Activated CD4-positive, alpha-beta memory T cell treated with anti-CD3 and anti-CD28 coated beads, Interleukin-2, amount 10 ng/mL, durations not matched to agents 7 days and 5 days (primary cell): ENCODE measurements at regions not wholly inside any gene's neighbourhood (a gene's known extent, or its start where the extent isn't known, plus 50 kb on each side); places are given as distances from the start of the nearest gene placed in this dataset.

ENCODE experiments used
- CTCF ChIA-PET: fragments of 350-600 bp; sonication (Branson Sonifier 250); formaldehyde crosslinking; loops from one replicate; lab custom pipeline; 2021; ENCODE audit warnings: antibody characterized with exemption, inconsistent platforms; lab: Charles Lee
- POLR2A ChIA-PET: fragments of 350-600 bp; sonication (Branson Sonifier 250); formaldehyde crosslinking; loops from one replicate; lab custom pipeline; 2021; ENCODE audit warnings: antibody characterized with exemption; lab: Charles Lee
- DNase-seq: peaks from one replicate; pipeline ENCODE4 v3.0.0-alpha.2; 2020
- H3K27ac Mint-ChIP-seq: one replicate; pipeline ENCODE4 v1.8.0; 2021; ENCODE audit warnings: mild to moderate bottlenecking, mixed read lengths
- H3K27me3 Mint-ChIP-seq: one replicate; pipeline ENCODE4 v1.8.0; 2021; ENCODE audit warnings: mixed read lengths
- H3K36me3 Mint-ChIP-seq: one replicate; pipeline ENCODE4 v1.8.0; 2021; ENCODE audit warnings: low read depth, mixed read lengths
- H3K4me1 Mint-ChIP-seq: one replicate; pipeline ENCODE4 v1.8.0; 2021; ENCODE audit warnings: mixed read lengths
- H3K4me3 Mint-ChIP-seq: one replicate; pipeline ENCODE4 v1.8.0; 2021; ENCODE audit warnings: mild to moderate bottlenecking, mixed read lengths
- H3K9me3 Mint-ChIP-seq: one replicate; pipeline ENCODE4 v1.8.0; 2021; ENCODE audit warnings: mixed read lengths

DNA sequence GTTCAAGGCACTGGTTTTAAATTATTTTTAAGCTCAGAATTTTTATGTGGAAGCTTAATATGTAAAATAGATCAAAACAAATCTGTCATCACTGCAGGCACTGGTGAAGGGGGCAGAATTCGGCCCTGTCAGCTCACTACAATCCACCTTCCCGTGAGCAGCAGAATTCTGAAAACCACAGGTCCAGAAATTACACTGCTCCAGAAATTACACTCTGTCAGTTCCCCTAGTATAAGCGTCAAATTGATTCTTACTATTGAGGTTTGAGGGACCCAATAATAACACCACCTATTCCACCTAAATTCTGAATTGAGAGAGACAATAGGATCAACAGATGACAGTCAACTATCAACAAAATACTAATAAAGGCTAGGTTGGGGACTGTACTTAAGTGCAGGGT, 245.5 kb downstream of the PHLDA1 start:
- Mint-ChIP-seq H3K36me3 (peaks cover 3% of the 10 kb centered on the region), H3K27me3 (no peaks in the 10 kb centered on the region), H3K27ac (no peak overlapping the region), H3K4me3 (no peak overlapping the region), H3K9me3 (no peaks in the 10 kb centered on the region), H3K4me1 (peaks cover 15% of the 10 kb centered on the region)
- no peak for DNase-seq
- ChIA-PET CTCF (no interaction called here), POLR2A (no interaction called here)

DNA sequence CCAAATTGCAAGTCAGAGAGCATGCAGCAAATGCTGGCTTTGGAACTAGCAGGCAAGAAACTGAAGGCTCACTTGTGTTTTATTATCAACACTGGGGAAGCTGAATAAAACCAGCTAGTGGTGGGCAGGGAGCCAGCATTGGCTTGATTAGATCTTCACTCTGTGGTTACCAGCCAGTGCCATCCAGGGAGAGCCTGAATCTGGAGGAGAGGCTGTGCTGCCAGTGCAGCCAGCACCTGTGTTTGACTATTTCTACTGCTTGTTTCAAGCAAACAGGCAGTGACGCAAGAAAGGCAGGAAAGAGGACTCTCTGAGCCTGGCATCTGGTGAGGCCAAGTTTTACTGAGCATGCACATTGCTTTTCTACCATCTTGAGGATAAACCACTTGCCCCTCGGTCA, 247.0 kb downstream of the PHLDA1 start:
- peaks cover 3% of the 10 kb centered on the region for H3K36me3 Mint-ChIP-seq
- ChIA-PET CTCF (no interaction called here), POLR2A (no interaction called here)
- H3K4me3 Mint-ChIP-seq: no peak overlapping the region
- H3K4me1 Mint-ChIP-seq: peaks cover 11% of the 10 kb centered on the region
- H3K9me3 Mint-ChIP-seq: no peaks in the 10 kb centered on the region
- peaks cover 1% of the 10 kb centered on the region for H3K27me3 Mint-ChIP-seq
- no peak for DNase-seq
- no peak overlapping the region for H3K27ac Mint-ChIP-seq

DNA sequence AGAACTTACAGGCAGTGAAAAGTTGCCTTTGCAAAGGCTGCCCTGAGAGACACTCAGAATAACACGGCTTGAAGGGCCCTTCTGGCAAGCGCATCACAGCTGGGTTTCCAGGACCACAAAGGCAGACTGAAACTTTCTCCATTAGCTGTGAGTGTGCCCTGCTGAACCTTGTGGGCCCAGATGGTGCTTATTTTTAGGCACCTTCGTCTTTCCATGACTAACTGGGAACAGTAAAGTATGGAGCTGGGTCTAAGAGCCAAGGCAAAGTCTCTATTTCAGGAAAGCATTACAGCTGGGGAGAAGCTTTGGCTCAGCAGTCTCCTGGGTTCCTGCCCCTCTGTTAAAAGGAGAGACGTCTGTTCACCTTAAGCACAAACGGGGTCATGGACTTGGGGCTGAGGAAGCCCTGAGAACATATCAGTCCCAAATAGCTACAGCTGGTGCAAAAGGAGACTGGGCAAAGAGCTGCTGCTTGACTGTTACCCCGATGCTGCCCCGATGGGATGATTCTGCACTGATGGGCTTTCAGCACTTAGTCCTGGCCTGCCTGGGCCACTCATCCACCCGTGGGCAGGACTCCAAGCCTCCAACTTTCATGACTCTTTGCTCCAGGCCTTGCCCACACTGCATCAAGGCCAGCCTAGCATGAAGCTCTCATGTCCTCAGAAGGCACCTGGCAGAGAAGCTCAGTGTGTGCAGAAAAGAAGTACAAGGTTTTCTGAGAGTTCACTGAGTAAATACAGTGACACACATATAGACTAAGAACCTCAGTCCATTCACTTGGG, 248.3 kb downstream of the PHLDA1 start:
- peaks cover 4% of the 10 kb centered on the region for H3K27me3 Mint-ChIP-seq
- H3K4me3 Mint-ChIP-seq: no peak overlapping the region
- POLR2A ChIA-PET: no interaction called here
- no peak for DNase-seq
- no peak overlapping the region for H3K27ac Mint-ChIP-seq
- CTCF ChIA-PET: no interaction called here
- no peaks in the 10 kb centered on the region for H3K9me3 Mint-ChIP-seq
- peaks cover 11% of the 10 kb centered on the region for H3K4me1 Mint-ChIP-seq
- no peaks in the 10 kb centered on the region for H3K36me3 Mint-ChIP-seq

DNA sequence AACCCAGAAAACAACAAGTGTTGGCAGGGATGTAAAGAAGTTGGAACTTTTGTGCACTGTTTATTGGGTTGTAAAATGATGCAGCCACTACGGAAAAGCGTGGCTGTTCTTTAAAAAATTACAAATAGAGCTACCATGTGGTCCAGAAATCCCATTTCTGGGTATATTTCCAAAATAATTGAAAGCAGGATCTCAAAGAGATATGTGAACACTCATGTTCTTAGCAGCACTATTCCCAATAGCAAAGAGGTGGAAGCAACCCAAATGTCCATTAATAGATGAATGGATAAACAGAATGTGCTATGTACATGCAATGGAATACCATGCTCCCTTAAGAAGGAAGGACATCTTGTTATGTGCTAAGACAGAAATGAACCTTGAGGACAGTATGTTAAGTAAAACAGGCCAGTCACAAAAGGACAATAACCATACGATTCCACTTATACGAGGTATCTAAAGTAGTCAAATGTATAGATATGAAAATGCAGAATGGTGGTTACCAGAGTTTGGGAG, 249.5 kb downstream of the PHLDA1 start:
- H3K9me3 Mint-ChIP-seq: no peaks in the 10 kb centered on the region
- peaks cover 4% of the 10 kb centered on the region for H3K27me3 Mint-ChIP-seq
- no peak for DNase-seq
- ChIA-PET POLR2A (interaction anchor here (0.7 kb wide), 1 partner anchor 259 kb away, joined by 3 read pairs; no protein-coding TSS in a partner anchor), CTCF (interaction anchor here (0.6 kb wide), 2 partner anchors 13 to 91 kb away, joined by 3 to 4 read pairs; no protein-coding TSS in a partner anchor)
- H3K4me3 Mint-ChIP-seq: no peak overlapping the region
- H3K4me1 Mint-ChIP-seq: peaks cover 11% of the 10 kb centered on the region
- no peak overlapping the region for H3K27ac Mint-ChIP-seq
- no peaks in the 10 kb centered on the region for H3K36me3 Mint-ChIP-seq

DNA sequence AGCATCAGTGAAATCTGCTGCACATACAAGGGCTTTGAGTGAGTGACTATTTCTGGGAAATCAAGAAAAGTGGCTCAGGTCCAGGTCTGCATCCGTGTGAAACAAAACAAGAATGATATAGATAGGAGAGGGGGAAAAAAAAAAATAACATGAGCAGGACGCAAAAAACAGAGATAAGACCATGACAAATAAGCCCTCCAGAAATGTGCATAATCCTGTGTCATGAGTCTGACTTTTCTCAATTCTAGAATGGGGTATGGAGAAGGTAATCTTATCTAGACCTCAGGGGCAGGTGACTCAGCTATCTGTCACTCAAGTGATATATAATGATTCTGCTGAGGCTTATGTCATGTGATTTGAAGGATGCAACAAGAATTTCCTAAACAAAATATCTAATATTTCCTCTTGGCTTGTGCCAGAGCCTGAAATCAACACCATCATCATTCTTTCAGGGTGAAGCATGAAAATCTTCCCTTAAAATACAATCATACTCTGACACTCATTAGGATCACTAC, 250.0 kb downstream of the PHLDA1 start:
- no peak overlapping the region for H3K4me3 Mint-ChIP-seq
- H3K27me3 Mint-ChIP-seq: peaks cover 4% of the 10 kb centered on the region
- CTCF ChIA-PET: interaction anchor here (0.6 to 1.3 kb wide), 2 partner anchors 90 to 256 kb away, joined by 3 read pairs; no protein-coding TSS in a partner anchor
- no peaks in the 10 kb centered on the region for H3K36me3 Mint-ChIP-seq
- no peak for DNase-seq
- H3K27ac Mint-ChIP-seq: no peak overlapping the region
- peaks cover 11% of the 10 kb centered on the region for H3K4me1 Mint-ChIP-seq
- H3K9me3 Mint-ChIP-seq: no peaks in the 10 kb centered on the region
- POLR2A ChIA-PET: interaction anchor here (0.7 kb wide), 1 partner anchor 260 kb away, joined by 3 read pairs; no protein-coding TSS in a partner anchor

DNA sequence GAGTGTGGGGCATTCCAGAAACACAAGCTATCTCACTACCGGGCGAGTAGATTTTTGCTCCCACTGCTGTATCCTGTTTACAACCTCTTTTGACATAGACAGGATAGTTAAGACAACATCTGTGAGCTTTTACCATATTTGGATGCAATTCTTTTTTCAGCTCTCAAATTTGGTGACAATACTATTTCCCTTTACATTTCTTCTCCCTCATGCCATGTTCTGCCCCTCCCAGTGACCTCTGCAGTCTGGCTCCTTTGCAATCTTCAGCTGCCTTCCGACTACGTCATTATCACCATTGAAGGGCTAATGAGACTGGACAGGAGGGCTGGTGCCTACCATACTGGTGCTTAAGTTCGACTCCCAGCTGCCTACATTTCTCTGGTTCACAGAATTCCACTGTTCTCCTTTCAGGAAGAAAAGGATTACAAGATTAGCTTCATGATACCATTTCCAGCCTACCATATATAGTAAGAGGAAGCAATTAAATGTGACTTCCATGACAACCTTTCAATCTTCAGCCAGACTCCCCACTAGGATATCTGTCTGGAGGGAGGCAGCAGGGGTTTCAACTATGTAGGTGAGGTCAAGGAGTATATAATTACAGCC, 251.6 kb downstream of the PHLDA1 start:
- no peak overlapping the region for H3K4me3 Mint-ChIP-seq
- no peaks in the 10 kb centered on the region for H3K9me3 Mint-ChIP-seq
- H3K36me3 Mint-ChIP-seq: no peaks in the 10 kb centered on the region
- no peak for DNase-seq
- H3K27ac Mint-ChIP-seq: no peak overlapping the region
- ChIA-PET POLR2A (no interaction called here), CTCF (interaction anchor here (1.0 kb wide), 1 partner anchor 14 kb away, joined by 5 read pairs; no protein-coding TSS in a partner anchor)
- H3K27me3 Mint-ChIP-seq: peaks cover 4% of the 10 kb centered on the region
- peaks cover 11% of the 10 kb centered on the region for H3K4me1 Mint-ChIP-seq

DNA sequence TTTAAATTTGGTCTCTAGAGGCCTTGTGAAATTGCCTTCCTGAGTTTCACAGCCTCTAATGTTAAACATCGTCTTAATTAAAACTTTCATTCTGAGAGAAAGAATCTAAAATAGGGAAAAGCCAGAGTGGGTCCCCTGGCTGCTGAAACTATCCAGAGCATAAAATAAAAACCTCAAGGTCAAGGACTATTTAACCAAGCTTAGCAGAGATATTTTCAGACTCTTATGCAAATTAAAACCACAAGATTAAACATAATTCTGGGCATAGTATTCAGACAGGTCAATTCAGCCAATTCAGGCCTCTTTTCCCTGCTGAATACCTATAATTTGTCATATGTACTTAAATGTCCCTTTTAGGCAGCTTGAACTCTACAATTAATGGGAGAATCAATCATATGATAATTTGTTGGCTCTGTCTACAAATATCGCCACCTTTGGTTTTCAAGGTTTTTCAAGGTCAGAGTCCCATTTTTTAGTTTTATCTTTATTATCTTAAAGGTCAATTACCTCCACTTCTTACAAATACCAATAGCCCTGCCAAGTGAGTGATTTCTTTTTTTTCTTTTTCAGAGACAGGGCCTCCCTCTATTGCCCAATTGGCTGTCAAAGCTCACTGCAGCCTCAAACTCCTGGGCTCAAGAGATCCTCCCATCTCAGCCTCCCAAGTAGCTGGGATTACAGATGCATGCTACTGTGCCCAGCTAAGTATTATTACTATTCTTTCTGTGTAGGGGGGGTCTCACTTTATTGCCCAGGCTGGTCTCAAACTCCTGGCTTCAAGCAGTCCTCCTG, 257.1 kb downstream of the PHLDA1 start:
- Mint-ChIP-seq H3K27ac (no peak overlapping the region), H3K4me1 (no peaks in the 10 kb centered on the region), H3K4me3 (no peak overlapping the region), H3K27me3 (peaks cover 2% of the 10 kb centered on the region), H3K36me3 (no peaks in the 10 kb centered on the region), H3K9me3 (no peaks in the 10 kb centered on the region)
- CTCF ChIA-PET: no interaction called here
- no peak for DNase-seq
- POLR2A ChIA-PET: no interaction called here

DNA sequence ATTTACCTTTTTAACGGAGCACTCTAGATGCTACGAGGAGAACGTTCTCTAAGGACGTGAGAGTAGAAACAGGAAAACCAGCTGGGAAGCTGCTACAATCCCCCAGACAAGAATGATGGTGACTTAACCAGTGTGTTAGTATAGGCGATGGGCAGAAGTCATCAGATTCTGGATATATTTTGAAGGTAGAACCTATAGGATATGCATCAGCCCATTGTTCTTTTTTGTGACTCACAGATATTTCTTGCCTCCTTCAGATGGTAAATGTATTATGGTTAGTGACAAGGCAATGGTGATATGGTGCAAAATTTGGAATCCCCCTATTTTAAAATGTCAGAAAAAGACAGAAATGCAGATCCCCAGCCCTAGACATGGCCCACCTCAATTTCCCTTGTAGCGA, 258.2 kb downstream of the PHLDA1 start:
- ChIA-PET POLR2A (no interaction called here), CTCF (no interaction called here)
- H3K9me3 Mint-ChIP-seq: no peaks in the 10 kb centered on the region
- H3K27ac Mint-ChIP-seq: no peak overlapping the region
- H3K4me3 Mint-ChIP-seq: no peak overlapping the region
- no peak for DNase-seq
- H3K36me3 Mint-ChIP-seq: no peaks in the 10 kb centered on the region
- H3K4me1 Mint-ChIP-seq: no peaks in the 10 kb centered on the region
- H3K27me3 Mint-ChIP-seq: peaks cover 6% of the 10 kb centered on the region

DNA sequence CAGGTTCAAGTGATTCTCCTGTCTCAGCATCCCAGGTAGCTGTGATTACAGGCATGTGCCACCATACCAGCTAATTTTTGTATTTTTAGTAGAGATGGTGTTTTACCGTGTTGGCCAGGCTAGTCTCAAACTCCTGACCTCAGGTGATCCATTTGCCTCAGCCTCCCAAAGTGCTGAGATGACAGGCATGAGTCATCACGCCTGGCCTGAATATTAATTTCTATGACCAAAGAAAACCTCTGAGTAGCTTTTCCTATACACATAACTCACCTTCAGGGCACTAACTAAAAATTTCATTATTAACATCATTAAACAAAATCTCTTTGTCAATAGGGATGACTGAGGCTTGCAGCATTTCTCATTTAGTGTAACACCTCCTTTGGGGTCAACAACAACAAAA, 259.6 kb upstream of the KRR1 start:
- H3K9me3 Mint-ChIP-seq: no peaks in the 10 kb centered on the region
- H3K4me1 Mint-ChIP-seq: no peaks in the 10 kb centered on the region
- ChIA-PET CTCF (no interaction called here), POLR2A (no interaction called here)
- DNase-seq: no peak
- peaks cover 12% of the 10 kb centered on the region for H3K27me3 Mint-ChIP-seq
- no peak overlapping the region for H3K4me3 Mint-ChIP-seq
- no peaks in the 10 kb centered on the region for H3K36me3 Mint-ChIP-seq
- no peak overlapping the region for H3K27ac Mint-ChIP-seq

DNA sequence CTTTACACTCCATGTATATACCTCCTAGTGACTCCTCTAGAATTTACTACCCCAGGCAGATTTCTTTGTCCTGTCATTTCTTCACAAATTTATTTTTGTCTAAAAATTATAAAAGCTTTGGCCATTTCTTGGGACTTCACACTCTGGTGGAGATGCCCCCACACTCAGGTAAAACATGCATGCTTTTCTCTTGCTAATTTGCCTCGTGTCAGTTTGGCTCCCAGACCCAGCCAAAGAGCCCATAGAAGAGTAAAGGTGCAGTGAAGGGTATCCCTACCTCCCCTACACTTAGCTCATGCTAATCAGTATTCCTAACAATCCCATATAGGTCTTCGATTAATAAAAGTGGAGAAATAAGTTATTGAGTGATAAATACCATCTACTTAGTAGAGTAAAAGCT, 256.5 kb upstream of the KRR1 start:
- no peaks in the 10 kb centered on the region for H3K36me3 Mint-ChIP-seq
- H3K9me3 Mint-ChIP-seq: no peaks in the 10 kb centered on the region
- ChIA-PET CTCF (interaction anchor here (1.1 kb wide), 1 partner anchor 21 kb away, joined by 3 read pairs; no protein-coding TSS in a partner anchor), POLR2A (no interaction called here)
- H3K4me1 Mint-ChIP-seq: no peaks in the 10 kb centered on the region
- no peak for DNase-seq
- no peak overlapping the region for H3K4me3 Mint-ChIP-seq
- peaks cover 16% of the 10 kb centered on the region for H3K27me3 Mint-ChIP-seq
- H3K27ac Mint-ChIP-seq: no peak overlapping the region

DNA sequence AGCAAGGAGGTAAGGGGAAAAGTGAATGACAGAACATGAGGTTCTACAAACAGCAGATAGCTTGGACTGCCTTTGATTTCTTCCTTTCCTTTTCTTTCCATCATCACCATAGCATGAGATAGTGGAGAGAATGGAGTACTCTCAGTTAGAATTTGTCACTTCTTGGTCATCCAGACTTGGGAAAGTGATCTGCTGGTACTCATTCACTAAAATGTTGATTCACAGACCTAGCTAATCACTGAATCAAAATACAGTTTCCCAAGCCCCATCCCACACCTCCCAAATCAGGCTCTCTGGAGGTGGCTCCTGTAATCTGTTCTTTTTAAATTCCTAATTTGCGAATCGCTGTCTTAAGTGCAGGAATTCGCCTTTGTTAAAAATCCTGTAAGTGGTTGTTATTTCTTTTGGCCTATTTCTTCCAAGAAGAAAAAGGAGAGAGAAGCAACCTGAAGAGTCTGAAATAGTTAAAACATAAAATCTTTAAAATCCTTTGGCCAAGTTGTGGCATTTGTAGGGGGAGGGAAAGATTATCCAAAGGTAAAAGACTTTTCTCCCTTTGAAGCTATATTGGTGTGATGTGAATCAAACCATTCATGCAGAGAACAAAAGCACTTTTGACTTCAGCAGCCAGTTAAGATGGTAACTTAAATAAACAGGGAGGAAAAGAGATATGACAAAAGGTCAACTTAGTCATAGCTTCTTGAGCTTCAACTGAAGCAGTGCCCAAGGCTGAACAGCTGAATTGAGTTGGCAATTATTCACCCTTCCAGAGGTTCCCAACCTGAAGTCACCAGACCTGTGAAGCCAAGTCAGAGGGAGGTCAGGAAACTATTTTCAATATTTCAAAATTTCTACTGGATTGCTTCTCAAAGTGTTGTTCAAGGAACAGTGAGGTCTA, 255.1 kb upstream of the KRR1 start:
- ChIA-PET POLR2A (no interaction called here), CTCF (no interaction called here)
- Mint-ChIP-seq H3K4me1 (no peaks in the 10 kb centered on the region), H3K4me3 (no peak overlapping the region), H3K36me3 (no peaks in the 10 kb centered on the region), H3K9me3 (no peaks in the 10 kb centered on the region), H3K27me3 (peaks cover 16% of the 10 kb centered on the region), H3K27ac (no peak overlapping the region)
- no peak for DNase-seq
